Head of caudate nucleus (tissue), 42 donors: ENCODE measurements at regions not wholly inside any gene's neighbourhood (a gene's known extent, or its start where the extent isn't known, plus 50 kb on each side); places are given as distances from the start of the nearest gene placed in this dataset.

Experiments used
- DNase-seq, 42 donors: peaks; one replicate each; pipeline versions ENCODE4 v3.0.0 to v3.0.0-alpha.2; 2020 to 2021; ENCODE audit warnings: mixed read lengths in 7 of 42
- intact Hi-C: fragments of 100-400 bp; cut with DNase I; formaldehyde crosslinking; loops from one replicate; pipeline ENCODE4 v1.15.0; 2022

- intact Hi-C loops = no loop called here
- DNase-seq = no peak
Measured at GRCh38 chr11:105265845-105266244, 126.3 kb upstream of the CARD18 start.

- intact Hi-C loops = no loop called here
Measured at GRCh38 chr11:105260976-105261375, 121.4 kb upstream of the CARD18 start.

GRCh38 chr11:105245781-105246315 is 106.3 kb upstream of the CARD18 start:
- no peak for DNase-seq
- intact Hi-C loops = no loop called here

More at GRCh38 chr11:105260976-105261375, 121.4 kb upstream of the CARD18 start:
- DNase-seq = no peak

- no peak for DNase-seq
- intact Hi-C loops = no loop called here
Measured at GRCh38 chr11:105244160-105244825, 104.7 kb upstream of the CARD18 start.

GRCh38 chr11:105241136-105241535 is 101.6 kb upstream of the CARD18 start:
- no peak for DNase-seq
- intact Hi-C loops = no loop called here

GRCh38 chr11:105236664-105237063 is 97.1 kb upstream of the CARD18 start:
- DNase-seq = no peak
- intact Hi-C loops = no loop called here

GRCh38 chr11:105233285-105233684 is 93.7 kb upstream of the CARD18 start:
- intact Hi-C loops = no loop called here
- DNase-seq = no peak

- intact Hi-C loops = no loop called here
- no peak for DNase-seq
Measured at GRCh38 chr11:105232021-105232420, 92.5 kb upstream of the CARD18 start.

GRCh38 chr11:105230586-105230985 is 91.0 kb upstream of the CARD18 start:
- DNase-seq = no peak
- intact Hi-C loops = no loop called here

GRCh38 chr11:105229761-105230160 is 90.2 kb upstream of the CARD18 start:
- intact Hi-C loops = no loop called here
- DNase-seq = no peak

GRCh38 chr11:105229257-105229656 is 89.7 kb upstream of the CARD18 start:
- no peak for DNase-seq
- intact Hi-C loops = no loop called here

- no peak for DNase-seq
Measured at GRCh38 chr11:105227363-105227762, 87.8 kb upstream of the CARD18 start.

GRCh38 chr11:105226766-105227165 is 87.2 kb upstream of the CARD18 start:
- no peak for DNase-seq
- intact Hi-C loops = no loop called here

More at GRCh38 chr11:105227363-105227762, 87.8 kb upstream of the CARD18 start:
- intact Hi-C loops = no loop called here

- no peak for DNase-seq
- intact Hi-C loops = no loop called here
Measured at GRCh38 chr11:105226091-105226490, 86.5 kb upstream of the CARD18 start.

GRCh38 chr11:105224482-105225253 is 85.1 kb upstream of the CARD18 start:
- intact Hi-C loops = no loop called here
- no peak for DNase-seq

- no peak for DNase-seq
- intact Hi-C loops = no loop called here
Measured at GRCh38 chr11:105220121-105220520, 80.6 kb upstream of the CARD18 start.

GRCh38 chr11:105219670-105220069 is 80.1 kb upstream of the CARD18 start:
- intact Hi-C loops = no loop called here
- no peak for DNase-seq

GRCh38 chr11:105219269-105219668 is 79.7 kb upstream of the CARD18 start:
- DNase-seq = no peak
- intact Hi-C loops = no loop called here

GRCh38 chr11:105215528-105215927 is 76.0 kb upstream of the CARD18 start:
- intact Hi-C loops = no loop called here
- no peak for DNase-seq

GRCh38 chr11:105211806-105212554 is 72.4 kb upstream of the CARD18 start:
- DNase-seq = no peak
- intact Hi-C loops = no loop called here
